Type B pancreatic cell (in vitro differentiated cells): ENCODE measurements at regions not wholly inside any gene's neighbourhood (a gene's known extent, or its start where the extent isn't known, plus 50 kb on each side); places are given as distances from the start of the nearest gene placed in this dataset.

Source experiments
- DNase-seq: peaks from one replicate; pipeline ENCODE4 v3.0.0; 2021; ENCODE audit warnings: mixed read lengths; ENCODE audit not compliant: unreplicated experiment; ENCODE audit errors: extremely low spot score
- H3K27ac Mint-ChIP-seq: 2 replicates; pipeline ENCODE4 v1.8.0; 2021; ENCODE audit warnings: mild to moderate bottlenecking, mixed read lengths
- H3K27me3 Mint-ChIP-seq: 2 replicates; pipeline ENCODE4 v1.8.0; 2021; ENCODE audit warnings: mixed read lengths
- H3K36me3 Mint-ChIP-seq: 2 replicates; pipeline ENCODE4 v1.8.0; 2021; ENCODE audit warnings: mixed read lengths
- H3K4me1 Mint-ChIP-seq: one replicate; pipeline ENCODE4 v1.8.0; 2021; ENCODE audit warnings: mixed read lengths; ENCODE audit not compliant: unreplicated experiment
- H3K4me3 Mint-ChIP-seq: 2 replicates; pipeline ENCODE4 v1.8.0; 2021; ENCODE audit warnings: mild to moderate bottlenecking, mixed read lengths
- H3K9me3 Mint-ChIP-seq: 2 replicates; pipeline ENCODE4 v1.8.0; 2021; ENCODE audit warnings: mixed read lengths
- TF ChIP-seq, protein P1 (sequence below): fragments of 200-600 bp; sonication (generic); conservative IDR thresholded peaks from 2 replicates; pipeline ENCODE4 v1.5.0; 2021; ENCODE audit warnings: antibody characterized with exemption, mild to moderate bottlenecking

DNA sequence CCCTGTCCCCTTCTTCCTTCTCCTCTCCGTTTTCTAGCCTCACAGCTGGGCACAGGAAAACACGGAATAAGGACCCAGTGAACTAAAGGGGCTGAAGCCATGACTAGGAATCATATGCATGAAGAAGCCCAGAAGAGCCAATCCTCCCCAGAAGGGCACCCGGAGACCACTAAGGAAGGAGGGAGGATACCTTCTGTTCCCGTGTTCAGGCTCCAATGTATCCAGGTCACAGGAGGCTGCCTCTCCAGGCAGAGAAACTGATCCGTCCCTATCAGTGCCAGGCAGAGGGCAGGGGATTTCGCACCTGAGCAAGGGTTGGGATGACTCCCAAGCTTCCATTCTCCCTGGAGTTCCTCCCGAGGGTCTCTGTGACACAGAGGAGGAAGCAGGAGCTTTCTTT lies 246.6 kb downstream of the SNX10 start:
- Mint-ChIP-seq H3K4me3 (no peak overlapping the region), H3K36me3 (no peaks in the 10 kb centered on the region), H3K27ac (no peak overlapping the region), H3K27me3 (peaks cover 55% of the 10 kb centered on the region), H3K4me1 (peaks cover 29% of the 10 kb centered on the region), H3K9me3 (no peaks in the 10 kb centered on the region)
- no peak for DNase-seq
- TF ChIP-seq, protein P1, sequence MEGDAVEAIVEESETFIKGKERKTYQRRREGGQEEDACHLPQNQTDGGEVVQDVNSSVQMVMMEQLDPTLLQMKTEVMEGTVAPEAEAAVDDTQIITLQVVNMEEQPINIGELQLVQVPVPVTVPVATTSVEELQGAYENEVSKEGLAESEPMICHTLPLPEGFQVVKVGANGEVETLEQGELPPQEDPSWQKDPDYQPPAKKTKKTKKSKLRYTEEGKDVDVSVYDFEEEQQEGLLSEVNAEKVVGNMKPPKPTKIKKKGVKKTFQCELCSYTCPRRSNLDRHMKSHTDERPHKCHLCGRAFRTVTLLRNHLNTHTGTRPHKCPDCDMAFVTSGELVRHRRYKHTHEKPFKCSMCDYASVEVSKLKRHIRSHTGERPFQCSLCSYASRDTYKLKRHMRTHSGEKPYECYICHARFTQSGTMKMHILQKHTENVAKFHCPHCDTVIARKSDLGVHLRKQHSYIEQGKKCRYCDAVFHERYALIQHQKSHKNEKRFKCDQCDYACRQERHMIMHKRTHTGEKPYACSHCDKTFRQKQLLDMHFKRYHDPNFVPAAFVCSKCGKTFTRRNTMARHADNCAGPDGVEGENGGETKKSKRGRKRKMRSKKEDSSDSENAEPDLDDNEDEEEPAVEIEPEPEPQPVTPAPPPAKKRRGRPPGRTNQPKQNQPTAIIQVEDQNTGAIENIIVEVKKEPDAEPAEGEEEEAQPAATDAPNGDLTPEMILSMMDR, result no peak

- no peak overlapping the region for H3K27ac Mint-ChIP-seq
- peaks cover 26% of the 10 kb centered on the region for H3K4me1 Mint-ChIP-seq
- H3K36me3 Mint-ChIP-seq, result no peaks in the 10 kb centered on the region
- peaks cover 55% of the 10 kb centered on the region for H3K27me3 Mint-ChIP-seq
- DNase-seq, result no peak
- TF ChIP-seq, protein P1, result no peak
- no peaks in the 10 kb centered on the region for H3K9me3 Mint-ChIP-seq
- no peak overlapping the region for H3K4me3 Mint-ChIP-seq
These were observed 247.0 kb downstream of the SNX10 start for GRCh38 chr7:26538689-26539088.

DNA sequence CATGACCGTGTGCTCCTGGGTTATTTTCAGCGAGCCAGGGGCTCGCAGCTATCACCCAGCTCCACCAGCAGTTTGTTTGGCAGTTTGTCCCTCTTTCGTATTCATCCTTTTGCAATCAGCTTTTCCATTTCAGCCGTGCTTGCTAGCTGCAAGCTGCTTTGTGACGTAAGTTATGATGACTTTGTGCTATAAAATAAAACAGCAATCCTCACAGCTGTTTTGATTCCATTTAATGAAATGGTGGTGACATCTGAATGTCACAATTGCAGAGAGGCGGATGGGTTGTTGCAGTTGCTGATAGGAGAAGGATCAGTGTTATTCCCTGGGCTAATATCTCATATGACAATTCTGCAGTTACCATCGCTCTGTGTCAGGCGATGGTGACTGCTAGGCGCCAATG lies 251.7 kb downstream of the SNX10 start:
- no peak overlapping the region for H3K27ac Mint-ChIP-seq
- no peaks in the 10 kb centered on the region for H3K36me3 Mint-ChIP-seq
- peaks cover 31% of the 10 kb centered on the region for H3K27me3 Mint-ChIP-seq
- TF ChIP-seq, protein P1, result no peak
- H3K4me1 Mint-ChIP-seq, result peaks cover 5% of the 10 kb centered on the region
- no peak overlapping the region for H3K4me3 Mint-ChIP-seq
- no peaks in the 10 kb centered on the region for H3K9me3 Mint-ChIP-seq
- DNase-seq, result no peak

DNA sequence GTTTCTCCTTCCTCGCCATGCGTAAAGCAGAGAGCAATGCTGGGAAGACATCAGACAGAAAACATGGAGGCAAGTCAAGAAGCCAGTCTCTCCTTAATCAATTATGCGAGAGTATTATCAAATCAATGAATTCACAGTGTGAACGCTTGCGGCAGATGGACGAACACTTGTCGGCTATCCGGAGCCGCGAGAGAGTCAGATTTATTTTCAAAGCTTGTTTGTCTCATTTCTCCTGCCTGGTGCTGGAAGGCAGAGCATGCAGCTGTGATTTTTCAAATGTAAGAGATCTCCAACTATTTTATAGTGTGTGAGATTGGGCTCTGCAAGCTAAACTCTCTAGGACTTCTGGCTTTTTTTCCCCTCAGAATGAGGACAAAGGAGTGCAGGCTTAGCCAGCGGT lies 252.3 kb downstream of the SNX10 start:
- H3K4me1 Mint-ChIP-seq, result no peaks in the 10 kb centered on the region
- TF ChIP-seq, protein P1, result no peak
- peaks cover 25% of the 10 kb centered on the region for H3K27me3 Mint-ChIP-seq
- no peak overlapping the region for H3K4me3 Mint-ChIP-seq
- H3K27ac Mint-ChIP-seq, result no peak overlapping the region
- DNase-seq, result no peak
- no peaks in the 10 kb centered on the region for H3K36me3 Mint-ChIP-seq
- H3K9me3 Mint-ChIP-seq, result no peaks in the 10 kb centered on the region

DNA sequence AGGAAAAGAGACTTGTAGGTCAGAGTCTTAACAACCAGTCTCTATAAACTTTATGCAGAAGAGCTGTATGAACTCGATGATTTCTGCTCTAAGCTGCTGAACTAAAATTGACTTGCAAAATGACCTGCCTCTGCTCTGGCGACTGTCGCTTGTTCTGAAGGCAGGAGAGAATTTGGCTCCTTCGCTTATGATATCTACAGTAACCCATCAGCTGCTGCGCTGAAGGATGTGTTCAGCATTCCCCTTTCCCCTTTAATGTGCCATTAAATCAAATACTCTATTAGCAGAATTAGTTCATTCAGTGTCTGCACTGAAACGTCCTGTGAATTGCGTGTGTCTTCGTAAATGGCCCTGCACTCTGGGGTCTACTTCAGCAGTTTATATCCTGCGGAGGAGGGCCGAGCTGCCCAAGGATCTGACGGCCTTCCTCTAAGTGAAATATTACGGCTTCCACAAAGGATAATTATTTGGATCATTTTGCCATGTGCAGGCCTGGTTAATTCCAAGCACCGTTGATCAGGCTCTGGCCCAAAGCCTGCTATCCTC lies 254.9 kb downstream of the SNX10 start:
- Mint-ChIP-seq H3K36me3 (no peaks in the 10 kb centered on the region), H3K9me3 (no peaks in the 10 kb centered on the region), H3K4me3 (no peak overlapping the region), H3K27ac (no peak overlapping the region), H3K27me3 (peaks cover 8% of the 10 kb centered on the region), H3K4me1 (no peaks in the 10 kb centered on the region)
- TF ChIP-seq, protein P1, result no peak
- DNase-seq, result no peak

- H3K4me1 Mint-ChIP-seq, result no peaks in the 10 kb centered on the region
- no peaks in the 10 kb centered on the region for H3K36me3 Mint-ChIP-seq
- H3K27me3 Mint-ChIP-seq, result peaks cover 8% of the 10 kb centered on the region
- DNase-seq, result no peak
- TF ChIP-seq, protein P1, result no peak
- no peak overlapping the region for H3K4me3 Mint-ChIP-seq
- H3K27ac Mint-ChIP-seq, result no peak overlapping the region
- no peaks in the 10 kb centered on the region for H3K9me3 Mint-ChIP-seq
These were observed 255.5 kb downstream of the SNX10 start for GRCh38 chr7:26547156-26547555.
